Tibial nerve (tissue), 4 donors: ENCODE measurements at regions not wholly inside any gene's neighbourhood (a gene's known extent, or its start where the extent isn't known, plus 50 kb on each side); places are given as distances from the start of the nearest gene placed in this dataset.
A peak's percentile ranks its signal among the peaks of the same experiment; 100 is the strongest.
"Not testable (repeated sequence)": the region's sequence is repeated elsewhere in the genome, so short reads cannot be mapped to it uniquely, and the experiment has no call there.

Source experiments
- DNase-seq, 2 donors: peaks; one replicate each; pipeline ENCODE4 v3.0.0-alpha.2; 2019; ENCODE audit warnings: low spot score in 2 of 2
- H3K27ac ChIP-seq, 4 donors: fragments of 200-600 bp; sonication (generic) in 3 of 4; one replicate each; pipeline ENCODE4 v1.5.1; 2017 to 2019; ENCODE audit warnings: mild to moderate bottlenecking in 1 of 4
- H3K27me3 ChIP-seq, 2 donors: fragments of 200-600 bp; sonication (generic) in 1 of 2; one replicate each; pipeline versions ENCODE4 v1.5.1 to v1.6.0; 2017 to 2019
- H3K36me3 ChIP-seq, 3 donors: fragments of 200-600 bp; sonication (generic); one replicate each; pipeline ENCODE4 v1.5.1; 2018 to 2019
- H3K4me1 ChIP-seq, 4 donors: fragments of 200-600 bp; sonication (generic) in 3 of 4; one replicate each; pipeline ENCODE4 v1.5.1; 2017 to 2019
- H3K4me3 ChIP-seq, 4 donors: fragments of 200-600 bp; sonication (generic) in 3 of 4; one replicate each; pipeline ENCODE4 v1.5.1; 2017 to 2019; ENCODE audit warnings: mild to moderate bottlenecking in 1 of 4, moderate library complexity in 1 of 4
- H3K9me3 ChIP-seq, 4 donors: fragments of 200-600 bp; sonication (generic) in 3 of 4; one replicate each; pipeline ENCODE4 v1.5.1; 2017 to 2019
- EP300 ChIP-seq, 2 donors: sonication (generic); formaldehyde crosslinking; IDR thresholded peaks; one replicate each; pipeline ENCODE4 v1.6.1; 2017; ENCODE audit warnings: antibody characterized with exemption in 2 of 2, mild to moderate bottlenecking in 1 of 2
- POLR2A ChIP-seq, 2 donors: fragments of 450-650 bp; IDR thresholded peaks; one replicate each; pipeline ENCODE4 v1.6.1; 2017; ENCODE audit warnings: antibody characterized with exemption in 2 of 2, mild to moderate bottlenecking in 2 of 2, moderate library complexity in 2 of 2
- WGBS, 2 donors: methylation state at CpG; one replicate each; pipeline ENCODE4 v1.1.5; 2018; 5-methylcytosine and 5-hydroxymethylcytosine counted together
- TF ChIP-seq, protein P1 (sequence below), 5 experiments: fragments of 200-600 bp in 3 of 5; fragments of 450-650 bp in 2 of 5; sonication (generic) in 3 of 5; IDR thresholded peaks; one replicate each; pipeline ENCODE4 v1.5.1; 2016 to 2019; ENCODE audit warnings: antibody characterized with exemption in 5 of 5, mild to moderate bottlenecking in 3 of 5, moderate library complexity in 2 of 5

DNA sequence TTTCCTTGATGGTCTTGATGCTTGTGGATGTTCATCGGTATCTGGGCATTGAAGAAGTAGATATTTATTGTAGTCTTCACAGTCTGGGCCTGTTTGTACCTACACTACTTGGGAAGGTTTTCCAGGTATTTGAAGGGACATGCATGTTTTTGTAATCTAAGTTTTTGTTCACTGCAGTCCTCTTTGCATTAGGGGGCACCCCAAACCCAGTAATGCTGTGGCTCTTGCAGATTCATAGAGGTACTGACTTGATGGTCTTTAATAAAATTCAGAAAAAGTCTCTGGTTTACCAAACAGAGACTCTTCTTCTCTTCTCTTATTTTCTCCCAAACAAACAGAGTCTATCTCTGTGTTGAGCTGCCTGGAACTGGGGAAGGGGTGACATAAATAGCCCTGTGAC, 150.9 kb upstream of the SLC16A7 start:
- WGBS, 2 donors = 88 to 100% methylated on average over 1 of the region's 1 CpG
- H3K36me3 ChIP-seq = no peaks in the 10 kb centered on the region
- no peak overlapping the region for H3K4me3 ChIP-seq
- no peaks in the 10 kb centered on the region for H3K4me1 ChIP-seq
- TF ChIP-seq EP300 (IDR thresholded peaks at IDR 0.05) = no peak
- TF ChIP-seq, protein P1, sequence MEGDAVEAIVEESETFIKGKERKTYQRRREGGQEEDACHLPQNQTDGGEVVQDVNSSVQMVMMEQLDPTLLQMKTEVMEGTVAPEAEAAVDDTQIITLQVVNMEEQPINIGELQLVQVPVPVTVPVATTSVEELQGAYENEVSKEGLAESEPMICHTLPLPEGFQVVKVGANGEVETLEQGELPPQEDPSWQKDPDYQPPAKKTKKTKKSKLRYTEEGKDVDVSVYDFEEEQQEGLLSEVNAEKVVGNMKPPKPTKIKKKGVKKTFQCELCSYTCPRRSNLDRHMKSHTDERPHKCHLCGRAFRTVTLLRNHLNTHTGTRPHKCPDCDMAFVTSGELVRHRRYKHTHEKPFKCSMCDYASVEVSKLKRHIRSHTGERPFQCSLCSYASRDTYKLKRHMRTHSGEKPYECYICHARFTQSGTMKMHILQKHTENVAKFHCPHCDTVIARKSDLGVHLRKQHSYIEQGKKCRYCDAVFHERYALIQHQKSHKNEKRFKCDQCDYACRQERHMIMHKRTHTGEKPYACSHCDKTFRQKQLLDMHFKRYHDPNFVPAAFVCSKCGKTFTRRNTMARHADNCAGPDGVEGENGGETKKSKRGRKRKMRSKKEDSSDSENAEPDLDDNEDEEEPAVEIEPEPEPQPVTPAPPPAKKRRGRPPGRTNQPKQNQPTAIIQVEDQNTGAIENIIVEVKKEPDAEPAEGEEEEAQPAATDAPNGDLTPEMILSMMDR (IDR thresholded peaks at IDR 0.05) = no peak
- TF ChIP-seq POLR2A (IDR thresholded peaks at IDR 0.05) = no peak
- H3K27me3 ChIP-seq = no peaks in the 10 kb centered on the region
- no peak overlapping the region for H3K27ac ChIP-seq
- DNase-seq = no peak
- H3K9me3 ChIP-seq = peaks cover 0 to 24% (median 0%) of the 10 kb centered on the region in 4 donors

GRCh38 chr12:59432057-59432456, 163.8 kb upstream of the SLC16A7 start:
- 27 to 42% methylated on average over 1 of the region's 1 CpG for WGBS, 2 donors
- Histone ChIP-seq H3K4me3 (no peak overlapping the region), H3K9me3 (no peaks in the 10 kb centered on the region), H3K4me1 (no peaks in the 10 kb centered on the region), H3K27ac (no peak overlapping the region), H3K36me3 (no peaks in the 10 kb centered on the region), H3K27me3 (no peaks in the 10 kb centered on the region)
- no peak for TF ChIP-seq EP300 (IDR thresholded peaks at IDR 0.05)
- TF ChIP-seq POLR2A (IDR thresholded peaks at IDR 0.05) = no peak
- TF ChIP-seq, protein P1 (IDR thresholded peaks at IDR 0.05) = no peak
- DNase-seq = no peak

DNA sequence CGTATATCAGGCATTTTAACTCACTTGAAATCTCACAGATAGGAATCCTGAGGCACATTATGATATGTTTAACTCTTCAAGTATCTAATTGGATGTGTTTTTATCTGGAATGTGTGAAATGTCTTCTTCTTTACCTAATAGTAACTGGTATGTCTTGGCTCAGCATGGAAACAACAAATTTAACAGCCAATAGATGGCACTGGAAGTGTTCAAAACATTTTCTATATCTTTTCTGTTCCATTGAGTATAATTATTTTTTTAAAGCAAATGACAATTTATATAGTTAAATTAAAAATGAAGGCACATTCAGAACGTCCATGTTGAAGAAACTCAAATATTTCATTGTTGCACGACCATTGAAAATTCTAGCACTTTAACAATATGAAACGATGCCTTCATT, 164.6 kb upstream of the SLC16A7 start:
- no peak for DNase-seq
- 50 to 54% methylated on average over 4 of the region's 4 CpGs for WGBS, 2 donors
- Histone ChIP-seq H3K36me3 (no peaks in the 10 kb centered on the region), H3K9me3 (no peaks in the 10 kb centered on the region), H3K27me3 (no peaks in the 10 kb centered on the region), H3K27ac (no peak overlapping the region), H3K4me1 (no peaks in the 10 kb centered on the region), H3K4me3 (no peak overlapping the region)
- TF ChIP-seq EP300 (IDR thresholded peaks at IDR 0.05) = no peak
- TF ChIP-seq, protein P1 (IDR thresholded peaks at IDR 0.05) = peak in 1 of 5 experiments; percentile 7

GRCh38 chr12:59429766-59430165, 166.1 kb upstream of the SLC16A7 start:
- TF ChIP-seq EP300 (IDR thresholded peaks at IDR 0.05) (no peak), POLR2A (IDR thresholded peaks at IDR 0.05) (no peak)
- TF ChIP-seq, protein P1 (IDR thresholded peaks at IDR 0.05) = no peak
- H3K27ac ChIP-seq = no peak overlapping the region
- H3K36me3 ChIP-seq = no peaks in the 10 kb centered on the region
- H3K27me3 ChIP-seq = no peaks in the 10 kb centered on the region
- no peak for DNase-seq
- H3K4me1 ChIP-seq = no peaks in the 10 kb centered on the region
- H3K9me3 ChIP-seq = no peaks in the 10 kb centered on the region
- 24 to 28% methylated on average over 1 of the region's 1 CpG for WGBS, 2 donors
- no peak overlapping the region for H3K4me3 ChIP-seq

DNA sequence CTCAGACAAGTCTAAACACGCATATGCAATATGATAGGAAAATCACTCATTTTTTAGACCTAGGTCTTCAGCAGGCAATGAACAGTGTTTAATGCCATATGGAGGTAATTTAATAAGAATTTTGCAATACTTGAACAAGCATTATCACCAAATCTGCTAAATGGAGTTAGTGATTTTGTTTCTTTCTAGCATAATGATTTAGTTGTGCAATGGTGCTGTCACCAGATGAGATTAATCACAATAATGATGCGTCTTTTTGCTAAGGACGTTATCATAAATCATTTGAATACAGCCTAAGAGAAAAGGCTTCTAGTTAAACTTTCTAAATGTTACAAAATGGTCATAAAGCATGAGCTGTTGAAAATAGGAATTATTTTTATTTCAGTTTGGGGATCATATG, 170.0 kb upstream of the SLC16A7 start:
- no peaks in the 10 kb centered on the region for H3K27me3 ChIP-seq
- no peaks in the 10 kb centered on the region for H3K36me3 ChIP-seq
- H3K4me1 ChIP-seq = no peaks in the 10 kb centered on the region
- WGBS, 2 donors = 78 to 81% methylated on average over 3 of the region's 3 CpGs
- H3K4me3 ChIP-seq = no peak overlapping the region
- no peak overlapping the region for H3K27ac ChIP-seq
- TF ChIP-seq EP300 (IDR thresholded peaks at IDR 0.05) = peak in 1 of 2 donors; percentile 27
- TF ChIP-seq, protein P1 (IDR thresholded peaks at IDR 0.05) = no peak
- no peaks in the 10 kb centered on the region for H3K9me3 ChIP-seq
- no peak for DNase-seq

DNA sequence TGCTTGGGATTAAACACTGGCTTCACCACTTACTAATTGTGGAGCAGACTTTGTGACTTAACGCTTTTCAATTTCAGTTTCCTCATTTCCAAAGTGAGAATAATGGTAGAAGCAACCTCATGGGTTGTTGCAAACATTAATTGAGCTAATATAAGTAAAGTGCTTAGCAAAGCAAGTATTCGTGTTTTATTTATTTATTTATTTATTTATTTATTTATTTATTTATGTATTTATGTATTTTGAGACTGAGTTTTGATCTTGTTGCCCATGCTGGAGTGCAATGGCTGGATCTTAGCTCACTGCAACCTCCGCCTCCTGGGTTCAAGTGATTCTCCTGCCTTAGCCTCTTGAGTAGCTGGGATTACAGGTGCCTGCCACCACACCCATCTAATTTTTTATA, 171.2 kb upstream of the SLC16A7 start:
- H3K27ac ChIP-seq, H3K36me3 ChIP-seq, H3K9me3 ChIP-seq, H3K4me3 ChIP-seq, DNase-seq, H3K27me3 ChIP-seq, H3K4me1 ChIP-seq: not testable (repeated sequence)
- 88 to 91% methylated on average over 3 of the region's 3 CpGs for WGBS, 2 donors
